Retinal pigment epithelial cell (primary cell): ENCODE measurements at regions not wholly inside any gene's neighbourhood (a gene's known extent, or its start where the extent isn't known, plus 50 kb on each side); places are given as distances from the start of the nearest gene placed in this dataset.

ENCODE experiments used
- DNase-seq: peaks from one replicate; pipeline ENCODE4 v3.0.0-alpha.2; 2010; ENCODE audit warnings: low read depth
- H3K4me3 ChIP-seq: 2 replicates; pipeline ENCODE4 v1.5.1; 2011; ENCODE audit warnings: mild to moderate bottlenecking, low read length, control low read depth, moderate library complexity
- CTCF ChIP-seq: conservative IDR thresholded peaks from 2 replicates; pipeline ENCODE4 v1.5.1; 2011; ENCODE audit warnings: low read depth, low read length, control low read depth, inconsistent platforms

DNA sequence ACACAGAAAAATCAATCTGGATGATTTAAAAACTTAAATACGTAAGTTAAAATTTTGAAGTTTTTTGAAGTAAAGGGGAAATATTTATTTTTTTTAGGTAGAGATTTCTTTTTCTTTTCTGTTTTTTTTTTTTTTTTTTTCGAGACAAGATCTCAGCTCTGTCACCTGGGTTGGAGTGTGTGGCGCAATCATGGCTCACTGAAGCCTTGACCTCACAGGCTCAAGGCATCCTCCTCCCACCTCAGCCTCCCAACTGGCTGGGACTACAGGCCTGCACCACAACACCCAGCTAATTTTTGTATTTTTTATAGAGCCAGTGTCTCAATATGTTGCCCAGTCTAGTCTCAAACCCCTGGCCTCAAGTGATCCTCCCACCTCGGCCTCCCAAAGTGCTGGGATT is 120.4 kb upstream of the CLDN10 start:
- no peak for TF ChIP-seq CTCF
- no peak for DNase-seq
- no peak overlapping the region for H3K4me3 ChIP-seq

DNA sequence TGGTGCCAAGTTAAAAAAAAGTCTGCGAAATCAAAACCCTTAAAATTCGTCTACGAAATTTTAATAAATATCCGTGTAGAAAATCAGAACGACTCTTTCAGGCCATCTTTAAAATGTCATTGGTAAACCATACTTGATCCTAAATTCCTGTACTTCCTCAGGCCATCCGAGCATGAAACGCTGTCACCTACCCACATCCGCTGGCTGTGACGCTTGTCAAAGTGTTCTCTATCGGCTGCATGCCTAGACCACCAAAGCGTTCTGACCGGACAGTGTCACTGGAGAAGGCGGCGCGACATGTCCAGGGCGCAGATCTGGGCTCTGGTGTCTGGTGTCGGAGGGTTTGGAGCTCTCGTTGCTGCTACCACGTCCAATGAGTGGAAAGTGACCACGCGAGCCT is 119.0 kb upstream of the CLDN10 start:
- DNase-seq, result no peak
- no peak for TF ChIP-seq CTCF
- no peak overlapping the region for H3K4me3 ChIP-seq

DNA sequence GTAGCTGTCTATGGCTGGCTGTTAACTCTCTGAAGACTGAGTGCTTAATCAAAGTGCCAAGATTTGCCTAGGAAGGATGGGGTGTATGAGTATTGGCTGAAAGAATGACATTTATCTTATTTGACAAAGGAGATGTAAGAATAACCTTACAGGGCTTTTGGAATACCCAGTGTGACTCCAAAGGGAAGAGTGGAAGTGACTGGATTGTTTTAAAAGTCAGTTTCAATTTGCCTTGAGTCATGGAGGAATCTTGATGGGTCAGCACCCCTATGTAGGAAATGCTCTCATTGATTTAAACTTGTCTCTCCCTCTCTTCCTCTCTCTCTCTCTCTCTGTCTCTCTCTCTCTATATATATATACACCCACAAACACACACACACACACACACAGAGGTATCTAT is 118.4 kb upstream of the CLDN10 start:
- TF ChIP-seq CTCF, result no peak
- no peak for DNase-seq
- H3K4me3 ChIP-seq, result no peak overlapping the region

DNA sequence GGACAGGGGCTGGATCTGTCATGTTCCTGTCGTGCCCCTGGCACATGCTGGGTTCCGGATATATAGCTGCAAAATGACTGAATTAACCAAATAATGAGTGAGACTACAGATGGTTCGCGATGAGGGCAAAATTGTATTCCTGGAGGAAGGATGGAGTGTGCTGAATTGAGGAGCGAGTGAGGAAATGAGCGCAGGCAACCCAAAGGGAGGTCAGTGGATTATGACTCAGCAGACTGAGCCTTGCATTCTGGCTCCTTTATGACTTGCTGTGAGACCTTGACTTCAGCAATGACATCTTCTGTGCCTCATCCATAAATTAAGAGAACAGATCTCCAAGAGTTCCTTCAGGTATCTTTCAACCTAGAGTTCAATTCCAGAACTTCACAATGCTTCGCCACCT is 115.0 kb upstream of the CLDN10 start:
- H3K4me3 ChIP-seq, result no peak overlapping the region
- peak; percentile 14 for DNase-seq
- no peak for TF ChIP-seq CTCF

DNA sequence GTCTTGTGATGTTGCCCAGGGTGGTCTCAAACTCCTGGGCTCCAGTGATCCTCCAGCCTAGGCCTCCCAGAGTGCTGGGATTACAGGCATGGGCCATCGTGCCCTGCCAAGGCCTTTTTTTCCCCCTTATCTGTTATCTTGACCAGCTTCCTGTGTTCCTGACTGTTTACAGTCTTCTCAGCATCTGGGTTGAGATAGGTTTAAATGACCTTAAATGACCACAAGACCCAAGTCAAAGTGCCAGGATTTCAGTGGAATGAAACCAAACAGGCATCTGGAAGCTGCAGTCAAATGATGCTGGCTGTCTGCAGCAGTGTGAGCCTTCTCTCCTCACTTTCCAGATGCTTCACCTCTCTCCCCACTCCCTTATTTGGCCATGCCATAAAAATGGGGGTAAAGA is 114.2 kb upstream of the CLDN10 start:
- TF ChIP-seq CTCF, result no peak
- no peak for DNase-seq
- no peak overlapping the region for H3K4me3 ChIP-seq

DNA sequence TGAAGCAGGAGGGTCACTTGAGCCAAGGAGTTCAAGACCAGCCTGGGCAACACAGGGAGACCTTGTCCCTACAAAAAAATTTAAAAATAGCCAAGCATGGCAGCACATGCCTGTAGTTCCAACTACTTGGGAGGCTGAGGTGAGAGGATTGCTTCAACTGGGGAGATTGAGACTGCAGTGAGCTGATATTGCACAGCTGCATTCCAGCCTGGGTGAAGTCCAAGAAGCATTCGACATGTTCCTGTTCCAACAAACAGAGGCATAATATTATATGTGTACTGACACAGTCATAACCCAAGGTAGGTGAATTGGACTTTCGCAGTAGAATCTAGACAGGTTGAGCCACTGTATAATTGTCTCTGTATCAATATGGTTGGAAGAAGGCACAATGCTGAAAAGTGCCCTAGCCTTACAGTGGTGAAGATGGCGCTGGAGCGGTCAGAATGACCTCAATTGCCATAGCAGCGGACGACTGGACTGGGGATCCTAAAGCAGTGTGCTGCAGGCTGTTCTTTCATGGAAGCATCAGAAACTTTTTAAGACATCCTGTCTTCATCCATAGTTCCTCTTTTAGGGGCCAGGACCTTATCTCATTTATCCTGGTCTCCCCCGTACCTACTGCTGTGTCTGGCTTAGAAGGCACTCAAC is 112.0 kb upstream of the CLDN10 start:
- TF ChIP-seq CTCF, result no peak
- H3K4me3 ChIP-seq, result no peak overlapping the region
- DNase-seq, result no peak

- TF ChIP-seq CTCF, result no peak
- no peak for DNase-seq
- H3K4me3 ChIP-seq, result no peak overlapping the region
Observed at GRCh38 chr13:95441326-95441725, 111.2 kb upstream of the CLDN10 start.
